HG03025 (cell line): ENCODE measurements at regions not wholly inside any gene's neighbourhood (a gene's known extent, or its start where the extent isn't known, plus 50 kb on each side); places are given as distances from the start of the nearest gene placed in this dataset.

Experiments
- ATAC-seq: cut with Tn5 transposase; IDR thresholded peaks from one replicate; pipeline ENCODE4 v1.9.1; 2021; ENCODE audit warnings: mild to moderate bottlenecking, moderate library complexity; ENCODE audit not compliant: unreplicated experiment, low FRiP score

DNA sequence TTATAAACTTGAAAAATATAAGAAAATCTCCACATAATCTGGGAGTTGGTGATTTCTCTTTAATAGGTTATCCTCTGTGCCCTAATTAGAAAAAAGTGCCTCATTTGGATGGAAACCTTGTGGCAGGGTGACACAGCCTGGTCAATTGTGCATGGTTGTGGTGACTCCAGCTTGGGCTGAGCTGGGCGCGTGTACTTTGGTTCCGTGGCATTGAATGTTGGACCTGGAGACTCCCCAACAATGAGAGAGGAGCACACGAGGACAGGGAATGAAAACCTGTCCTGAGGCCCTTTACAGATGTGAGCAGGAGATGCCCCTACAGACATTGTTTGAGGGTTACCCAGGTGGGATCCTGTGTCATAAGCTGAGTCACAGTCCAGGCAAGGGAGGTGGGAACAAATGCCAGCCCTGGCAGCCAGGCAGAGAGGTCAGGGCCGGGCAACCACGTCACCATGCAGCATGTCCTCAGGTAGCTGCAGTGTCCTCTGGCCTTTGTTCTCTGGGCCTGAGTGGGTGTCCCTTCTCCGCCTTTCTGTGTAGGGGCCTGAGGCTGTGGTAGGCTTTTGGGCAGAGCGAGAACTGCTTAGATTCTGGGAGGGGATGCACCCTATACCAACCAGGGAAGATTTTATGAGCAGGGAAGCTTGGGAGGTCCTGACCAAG, 147.4 kb upstream of the TBX20 start:
- no peak for ATAC-seq

DNA sequence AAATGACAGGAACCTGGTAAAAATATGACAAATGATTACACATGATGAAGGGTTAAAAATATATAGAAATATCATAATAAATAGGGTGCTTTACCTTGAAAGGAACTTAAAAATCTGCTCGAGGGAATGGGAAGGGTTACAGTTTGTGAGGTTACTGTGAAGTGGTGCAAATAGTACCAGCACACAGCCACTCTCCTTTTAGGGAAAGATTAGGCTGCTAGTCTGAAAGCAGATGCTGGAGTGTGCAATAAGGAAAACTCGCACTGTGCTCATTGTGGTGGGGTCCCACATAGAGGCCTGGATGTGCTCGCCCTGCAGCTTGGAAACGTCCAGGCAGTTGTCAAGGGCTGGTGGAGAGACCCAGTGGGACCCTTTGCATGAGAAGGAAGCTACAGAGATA, 145.9 kb upstream of the TBX20 start:
- ATAC-seq: no peak

DNA sequence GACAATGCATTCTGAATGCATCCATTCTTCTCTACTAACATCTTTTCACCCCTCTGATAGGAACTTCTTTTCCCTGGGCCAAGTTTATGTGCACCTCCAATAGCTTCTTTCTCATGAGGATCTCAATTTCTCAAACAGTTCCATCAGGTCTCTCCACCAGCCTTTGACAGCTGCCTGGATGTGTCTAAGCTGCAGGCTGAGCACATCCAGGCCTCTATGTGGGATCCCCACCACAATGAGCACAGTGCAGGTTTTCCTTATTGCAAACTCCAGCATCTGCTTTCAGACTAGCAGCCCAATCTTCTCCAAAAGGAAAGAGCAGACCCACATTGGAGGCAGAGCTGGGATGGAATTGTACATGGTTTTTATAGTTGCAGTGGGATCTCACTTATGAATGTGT, 145.3 kb upstream of the TBX20 start:
- no peak for ATAC-seq

DNA sequence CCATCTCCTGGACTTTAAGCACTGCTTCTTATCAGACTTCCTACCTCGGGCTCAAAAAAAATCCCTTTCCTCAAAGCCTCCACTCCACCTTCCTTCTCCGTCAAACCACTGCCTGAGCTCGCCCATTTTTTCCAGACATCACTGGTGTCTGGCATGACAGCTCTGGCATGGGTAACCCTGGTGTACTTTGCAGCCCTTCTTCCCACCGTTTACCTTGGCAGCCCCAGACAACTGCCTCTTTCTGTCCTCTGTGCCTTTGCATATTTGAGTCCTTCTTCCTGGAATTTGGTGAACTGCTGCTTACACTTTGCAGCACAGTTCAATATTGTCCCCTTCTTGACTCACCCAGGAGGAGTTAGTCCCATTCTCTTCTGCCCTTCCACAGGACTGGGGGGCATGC, 144.6 kb upstream of the TBX20 start:
- no peak for ATAC-seq

DNA sequence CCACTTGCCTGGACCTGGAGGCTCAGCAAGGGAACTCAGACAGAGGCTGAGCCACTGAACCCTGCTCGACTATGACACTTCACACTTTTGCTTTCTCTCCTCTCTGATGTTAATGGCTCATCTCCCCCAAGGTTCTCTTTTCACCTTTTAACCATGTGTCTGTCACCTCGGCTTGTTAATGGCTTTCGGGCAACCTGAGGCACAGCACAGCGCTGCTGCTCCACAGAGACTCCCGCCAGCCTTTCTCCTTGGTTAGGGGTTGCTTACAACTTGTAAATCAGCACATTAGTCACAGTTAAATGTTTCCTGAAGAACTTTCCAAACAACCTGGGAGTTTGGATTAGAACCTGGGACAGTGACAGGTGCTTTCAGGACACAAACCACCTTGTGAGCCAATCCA, 136.2 kb upstream of the TBX20 start:
- no peak for ATAC-seq

DNA sequence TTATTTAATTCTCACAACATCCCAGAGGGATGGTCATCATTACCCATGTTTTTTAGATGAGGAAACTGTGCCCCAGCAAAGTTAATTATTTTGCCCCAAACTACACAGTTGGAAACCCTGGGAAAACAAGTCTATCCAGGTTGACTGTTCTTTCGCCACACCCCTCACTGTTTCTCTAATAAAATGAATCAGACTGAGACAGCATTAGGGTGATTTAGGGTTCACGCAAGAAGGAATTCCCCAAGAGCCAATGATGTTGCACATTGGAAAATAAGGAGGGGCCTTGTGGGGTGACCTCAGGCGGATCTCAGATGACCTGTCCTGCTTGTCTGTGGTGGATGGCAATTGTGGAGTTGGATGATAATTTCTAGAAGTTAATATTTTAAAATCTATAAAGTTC, 135.7 kb upstream of the TBX20 start:
- ATAC-seq: no peak

DNA sequence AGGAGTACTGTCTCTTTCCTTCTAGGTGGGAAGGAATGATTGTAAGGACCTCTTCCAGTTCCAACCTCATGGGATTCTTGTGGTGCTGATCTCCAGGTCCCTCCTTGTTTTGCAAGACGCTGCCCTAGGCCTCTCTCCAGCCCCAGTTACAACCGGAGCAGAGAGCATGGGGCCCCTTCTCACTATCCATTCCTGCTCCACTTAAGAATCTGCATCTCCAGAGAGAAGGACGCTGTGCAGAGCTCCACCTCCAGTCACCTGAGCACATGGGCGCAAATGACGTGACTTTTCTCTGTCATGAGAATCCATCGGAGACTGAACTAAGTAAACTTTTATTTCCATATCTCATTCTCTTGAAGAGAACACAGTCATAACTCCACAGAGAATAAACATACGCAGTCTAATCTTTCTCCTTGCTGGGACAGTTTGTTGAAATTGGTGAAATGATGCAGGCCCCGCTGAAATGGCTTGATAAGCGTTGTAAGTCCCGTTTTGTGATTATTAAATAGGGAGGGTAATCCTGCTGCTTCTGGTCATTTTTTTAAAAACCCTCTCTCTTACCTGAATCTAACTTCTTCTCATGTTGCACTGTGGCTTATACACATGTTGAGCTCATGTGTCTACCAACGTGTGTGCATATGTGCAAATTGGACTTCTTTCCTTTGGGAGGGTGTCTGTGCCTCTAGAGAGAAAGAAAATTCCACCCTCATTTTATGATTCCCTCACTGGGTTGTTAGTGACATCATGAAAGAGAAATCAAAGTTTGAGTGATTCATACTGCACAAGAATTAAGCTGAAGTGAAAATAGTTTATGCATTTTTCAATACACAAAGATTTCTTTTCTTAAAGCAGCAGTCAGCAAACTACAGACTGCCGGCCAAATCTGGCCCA, 133.2 kb upstream of the TBX20 start:
- ATAC-seq: no peak

DNA sequence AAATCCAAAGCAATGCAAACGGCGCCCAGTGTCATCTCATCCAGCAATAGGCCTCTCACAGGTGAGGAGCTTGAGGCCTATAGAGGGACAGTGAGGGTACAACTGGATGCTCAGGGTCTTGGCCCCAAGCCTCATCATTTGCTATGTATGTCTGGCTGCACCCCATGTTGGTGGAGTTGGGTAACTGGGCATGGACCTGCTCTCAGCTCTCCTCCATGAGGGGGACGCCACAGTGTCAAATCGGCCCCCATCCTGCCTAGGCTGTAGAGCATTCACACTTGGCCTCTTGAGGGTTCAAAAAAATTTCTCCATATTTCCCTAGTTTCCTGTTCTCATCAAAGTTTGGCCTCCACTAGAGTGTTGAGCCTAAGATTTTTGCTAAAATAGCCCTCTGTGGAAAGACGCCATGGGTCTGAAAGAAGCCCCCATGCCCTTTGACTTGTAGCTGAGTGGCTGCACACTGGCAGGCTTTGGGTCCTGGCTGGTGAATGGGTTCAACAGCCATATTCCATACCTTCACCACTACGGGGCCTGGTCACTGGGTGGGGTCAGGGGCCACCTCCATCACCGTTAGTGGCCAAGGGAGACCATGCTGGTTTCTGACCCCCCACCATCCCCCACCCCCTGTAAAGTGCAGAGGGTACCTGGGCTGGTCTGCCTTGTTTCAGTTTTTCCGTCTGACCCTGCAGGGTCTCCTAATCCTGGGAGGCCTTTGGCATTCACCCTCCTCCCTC, 132.3 kb upstream of the TBX20 start:
- ATAC-seq: no peak

DNA sequence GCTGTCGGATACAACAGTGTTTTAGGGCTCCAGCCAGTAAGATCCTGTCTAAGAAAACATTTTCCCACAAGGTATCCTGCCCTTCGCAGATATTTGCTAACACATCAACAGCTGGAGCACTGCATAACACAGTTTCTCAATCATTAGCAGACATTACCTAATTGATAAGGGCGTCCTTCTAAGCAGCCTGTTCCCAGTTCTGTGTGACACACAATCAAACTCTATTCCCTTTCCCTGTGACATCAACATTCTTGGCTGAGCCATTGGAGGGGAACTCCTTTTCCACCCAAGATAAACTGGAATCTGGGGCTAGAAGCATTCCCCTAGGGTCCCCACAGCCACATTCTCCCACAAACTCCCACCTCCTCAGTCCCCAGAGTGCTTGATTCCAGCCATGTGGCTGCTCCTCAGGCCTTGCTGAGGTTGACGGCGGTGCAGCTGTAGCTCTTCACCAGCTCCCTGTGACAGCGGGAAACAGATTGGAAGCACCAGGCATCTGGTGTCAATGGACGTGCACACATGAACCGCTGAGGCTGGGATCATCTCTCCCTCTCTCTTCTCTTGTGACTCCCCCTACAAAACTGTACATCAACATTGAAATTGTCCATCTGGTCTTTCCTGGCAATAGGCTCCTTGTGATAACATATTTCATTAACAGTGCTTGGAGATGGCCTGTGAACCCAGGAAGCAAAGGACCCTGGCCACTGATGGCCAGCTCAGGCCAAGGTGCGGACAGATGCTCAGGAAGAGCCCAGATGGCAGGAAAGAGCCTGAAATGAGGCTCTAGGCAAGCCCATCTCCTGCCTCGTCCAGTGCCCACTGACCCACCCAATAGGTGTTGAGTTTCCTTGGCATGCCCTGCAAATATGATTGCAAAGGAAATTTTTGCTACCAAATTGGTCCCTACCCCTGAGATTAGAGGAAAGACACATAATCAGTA, 131.1 kb upstream of the TBX20 start:
- ATAC-seq: no peak

DNA sequence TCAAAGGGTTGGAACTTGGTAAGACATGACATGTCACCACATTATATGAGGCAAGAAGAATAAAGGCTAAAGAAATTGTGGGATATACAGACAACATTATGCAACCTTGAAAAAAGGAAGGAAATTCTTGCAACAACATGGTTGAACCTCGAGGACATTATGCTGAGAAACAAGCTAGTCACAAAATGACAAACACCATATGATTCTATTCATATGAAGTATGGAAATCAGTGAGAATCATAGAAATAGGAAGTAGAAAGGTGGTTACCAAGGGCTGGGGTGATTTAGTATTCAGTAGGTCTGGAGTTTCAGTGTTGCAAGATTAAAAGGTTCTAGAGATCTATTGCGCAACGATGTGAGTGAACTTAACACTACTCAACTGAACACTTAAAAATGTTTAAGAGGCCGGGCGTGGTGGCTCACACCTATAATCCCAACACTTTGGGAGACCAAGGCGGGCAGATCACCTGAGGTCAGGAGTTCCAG, 126.9 kb upstream of the TBX20 start:
- no peak for ATAC-seq

DNA sequence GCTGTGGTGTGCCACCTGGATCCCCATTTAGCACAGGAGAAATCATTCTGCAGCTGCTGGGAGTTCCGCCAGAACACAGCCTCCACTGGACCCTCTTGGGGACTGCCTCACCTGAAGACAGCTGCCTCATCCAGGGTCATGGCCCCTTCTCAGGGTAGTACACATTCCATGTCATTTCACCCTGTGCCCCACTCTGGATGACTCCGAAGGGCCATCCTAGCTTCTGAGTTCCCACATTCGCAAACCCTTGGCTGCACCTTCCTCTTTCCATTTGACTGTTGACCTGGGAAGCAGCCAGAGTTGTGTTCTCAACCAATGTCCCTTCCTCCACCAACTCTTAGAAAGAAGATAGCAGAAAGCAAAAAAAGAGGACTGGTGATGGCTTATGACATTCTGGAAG, 125.6 kb upstream of the TBX20 start:
- no peak for ATAC-seq

DNA sequence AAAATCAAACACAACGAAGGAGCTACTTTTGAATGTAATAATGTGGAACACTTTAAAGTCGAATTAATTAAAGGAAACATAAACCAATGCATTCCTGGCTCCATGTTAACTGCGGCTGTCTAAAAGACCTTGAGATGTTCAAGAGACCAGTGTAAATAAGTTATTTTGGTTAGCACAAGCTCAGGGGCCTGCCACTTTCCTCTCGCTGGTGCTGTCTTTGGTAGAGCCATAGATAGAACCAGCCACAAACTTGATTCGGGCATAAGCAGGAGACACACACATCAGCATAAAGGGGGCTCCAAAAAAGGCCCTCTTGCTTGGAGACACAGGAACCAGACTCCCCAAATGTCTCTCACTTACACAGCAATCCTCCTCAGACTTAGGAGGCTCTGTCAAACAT, 121.6 kb upstream of the TBX20 start:
- ATAC-seq: no peak

DNA sequence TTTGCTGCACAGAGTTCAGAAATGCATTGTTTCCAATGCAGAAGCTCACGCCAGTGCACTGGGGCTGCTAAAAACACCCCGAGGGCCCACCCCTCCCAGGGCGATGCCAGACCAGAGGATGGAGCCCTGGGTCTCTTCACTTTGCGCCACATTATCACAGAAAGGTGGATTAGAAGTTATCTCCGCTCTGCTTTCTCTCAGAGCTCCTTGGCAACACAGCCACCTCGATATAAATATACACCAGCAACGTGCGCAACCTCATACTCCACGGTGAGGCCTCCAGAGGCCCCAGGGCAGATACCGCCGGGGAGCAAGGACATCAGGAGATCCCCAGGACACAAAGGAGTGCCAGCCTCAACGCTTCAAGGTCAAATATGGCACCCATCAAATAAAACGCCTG, 121.0 kb upstream of the TBX20 start:
- no peak for ATAC-seq

DNA sequence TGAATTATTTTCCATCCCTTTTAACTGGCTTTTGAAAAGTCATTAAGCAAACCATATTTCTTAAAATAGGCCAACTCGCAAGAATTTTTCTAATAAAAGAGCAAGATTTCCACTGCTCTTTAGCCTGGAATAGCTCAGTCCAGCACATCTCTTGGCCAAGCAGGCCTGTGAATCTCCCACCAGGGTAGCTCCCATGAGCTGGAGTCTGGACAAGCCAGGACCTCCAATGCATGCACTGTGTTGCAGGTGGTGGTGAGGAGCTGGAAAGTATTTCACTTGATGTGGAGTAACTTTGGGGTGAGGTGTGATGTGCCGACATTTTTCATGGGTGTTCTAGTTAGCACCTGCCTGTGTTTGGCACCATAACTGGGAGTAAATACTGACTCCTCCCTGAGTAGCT, 117.3 kb upstream of the TBX20 start:
- no peak for ATAC-seq

DNA sequence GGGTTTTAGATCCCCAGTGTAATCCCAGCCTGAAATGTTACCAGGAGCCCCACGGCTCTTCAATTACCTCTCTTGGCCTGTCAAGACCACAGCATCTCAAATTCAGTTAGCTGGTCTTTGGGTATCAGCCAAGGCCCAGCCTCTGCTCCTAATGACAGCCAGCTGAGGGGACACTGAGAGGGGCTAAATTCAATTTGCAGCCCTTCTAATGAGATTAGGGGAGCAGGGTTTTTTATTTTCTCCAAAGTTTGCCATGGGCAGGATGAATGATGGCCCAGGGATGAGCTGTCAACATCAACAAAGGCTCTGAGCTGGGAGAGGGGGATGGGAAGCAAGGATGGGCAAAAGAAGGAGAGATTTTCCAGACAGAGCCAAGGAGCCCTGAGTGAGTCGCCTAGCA, 116.8 kb upstream of the TBX20 start:
- ATAC-seq: no peak

DNA sequence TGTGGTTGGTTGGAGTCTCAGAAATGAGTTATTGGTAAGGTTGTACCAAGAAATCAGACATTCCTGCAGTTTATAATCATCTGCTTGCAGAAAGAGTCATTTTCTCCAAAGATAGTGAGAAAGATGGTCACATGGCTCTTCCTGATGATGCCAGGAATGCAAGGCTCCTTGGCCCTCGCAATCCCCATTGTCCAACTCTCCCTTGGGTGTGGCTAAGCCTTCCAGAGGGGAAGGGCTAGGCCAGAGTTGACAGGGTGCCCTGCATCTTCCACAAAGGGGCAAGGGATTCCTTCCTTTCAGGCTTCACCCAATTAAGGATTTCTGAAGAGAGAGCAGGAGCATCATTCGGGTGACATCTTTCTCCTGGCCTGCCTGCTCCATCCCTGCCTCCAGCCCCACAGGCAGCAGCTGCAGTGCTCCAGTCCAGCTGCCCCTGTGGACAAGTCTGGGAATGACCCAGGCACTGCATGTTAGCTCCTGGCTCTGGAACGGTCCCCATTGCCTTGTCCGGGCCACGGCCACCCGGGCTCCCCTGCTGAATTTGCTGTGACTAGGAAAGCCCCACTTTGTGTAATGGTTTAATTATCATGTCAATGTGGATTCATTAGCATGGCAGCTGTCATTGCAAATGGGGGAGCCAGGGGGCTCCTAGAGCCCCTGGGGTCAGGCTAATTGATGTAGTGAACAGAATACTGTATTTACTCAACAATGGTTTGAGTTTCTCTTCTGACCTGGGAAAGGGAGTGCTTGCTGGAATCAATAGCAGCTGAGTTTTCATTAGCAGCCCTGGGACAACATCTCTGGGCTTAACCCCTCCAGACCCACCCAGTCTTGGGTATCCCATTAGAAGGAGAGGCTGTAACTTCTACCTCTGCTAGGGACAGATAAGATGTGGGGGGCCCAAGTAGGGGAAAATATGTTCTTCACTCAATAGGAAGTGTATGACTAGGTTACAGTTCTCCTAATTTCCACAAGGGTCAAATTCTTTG, 112.6 kb upstream of the TBX20 start:
- ATAC-seq: no peak

DNA sequence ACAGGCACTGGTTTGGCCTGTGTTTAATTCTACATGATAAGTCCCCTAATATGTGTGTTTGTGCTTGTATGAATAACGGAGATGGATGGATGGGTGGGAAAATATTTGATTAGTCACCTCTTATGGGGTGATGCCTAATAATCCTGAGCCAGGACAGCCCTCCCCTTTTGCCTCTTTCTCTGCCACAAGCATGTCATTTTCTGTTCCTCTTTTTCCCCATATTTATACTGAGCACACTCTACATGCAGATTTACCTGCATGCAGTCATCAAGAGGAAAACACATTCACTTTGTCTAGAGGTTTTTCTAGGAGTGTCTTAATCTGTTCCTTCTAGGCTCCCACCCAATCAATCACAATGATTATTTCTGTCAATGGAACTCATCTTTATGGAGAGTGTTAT, 111.6 kb upstream of the TBX20 start:
- no peak for ATAC-seq

DNA sequence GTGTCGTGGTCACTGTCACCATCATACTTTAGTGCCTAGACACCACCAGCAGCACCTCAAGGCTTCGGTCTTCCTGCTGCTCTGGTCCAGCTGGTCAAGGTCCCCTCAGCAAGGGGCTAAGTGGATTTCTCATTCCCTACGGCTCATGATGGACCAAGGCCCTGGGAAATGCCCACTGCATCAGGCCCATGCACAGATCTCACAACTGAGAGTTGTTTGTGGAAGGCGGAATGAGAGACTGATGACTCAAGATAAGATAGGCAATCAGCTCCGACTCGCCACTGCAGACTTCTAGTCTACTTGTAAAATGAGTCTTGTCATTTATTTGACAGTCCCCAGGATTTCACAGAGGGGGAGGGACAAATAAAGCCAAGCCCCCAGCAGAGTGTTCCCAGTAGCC, 108.4 kb upstream of the TBX20 start:
- ATAC-seq: no peak

DNA sequence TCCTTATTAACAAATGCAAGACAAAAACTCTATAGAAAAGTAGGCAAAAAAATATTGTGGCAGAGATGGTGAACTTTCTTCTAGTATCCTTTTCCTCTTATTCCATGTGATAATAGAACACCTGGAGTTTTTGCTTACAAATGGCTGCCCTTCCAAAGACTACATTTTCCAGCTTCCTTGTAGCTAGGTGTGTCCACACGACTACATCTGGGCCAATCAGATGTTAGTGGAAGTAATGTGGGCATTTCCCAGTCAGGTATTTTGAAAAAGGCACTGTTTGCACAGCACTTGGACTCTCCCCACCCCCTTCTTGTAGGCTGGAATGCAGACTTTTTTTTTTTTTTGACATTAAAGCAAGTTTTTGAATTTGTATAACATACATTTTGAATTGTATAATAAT, 105.5 kb upstream of the TBX20 start:
- ATAC-seq: no peak
